ENCODE measurements at regions not wholly inside any gene's neighbourhood (a gene's known extent, or its start where the extent isn't known, plus 50 kb on each side); places are given as distances from the start of the nearest gene placed in this dataset.
"Not testable (repeated sequence)": the region's sequence is repeated elsewhere in the genome, so short reads cannot be mapped to it uniquely, and the experiment has no call there.

GRCh38 chr2:2779727-2780126, 448.7 kb upstream of the MYT1L start:
- no peak for DNase-seq

GRCh38 chr2:2777876-2778275, 446.8 kb upstream of the MYT1L start:
- no peak for DNase-seq

- no peak for DNase-seq
These were observed 446.1 kb upstream of the MYT1L start for GRCh38 chr2:2777213-2777612.

GRCh38 chr2:2775018-2775417, 443.9 kb upstream of the MYT1L start:
- DNase-seq: no peak

GRCh38 chr2:2773692-2774091, 442.6 kb upstream of the MYT1L start:
- no peak for DNase-seq

- not testable (repeated sequence) for DNase-seq
These were observed 442.0 kb upstream of the MYT1L start for GRCh38 chr2:2773080-2773479.

- no peak for DNase-seq
These were observed 440.8 kb upstream of the MYT1L start for GRCh38 chr2:2771721-2772411.

- no peak for DNase-seq
These were observed 438.7 kb upstream of the MYT1L start for GRCh38 chr2:2769481-2770431.

- DNase-seq: no peak
These were observed 437.4 kb upstream of the MYT1L start for GRCh38 chr2:2768476-2768875.

- no peak for DNase-seq
These were observed 436.8 kb upstream of the MYT1L start for GRCh38 chr2:2767837-2768236.

GRCh38 chr2:2765839-2766495, 434.9 kb upstream of the MYT1L start:
- DNase-seq: no peak

GRCh38 chr2:2765176-2765800, 434.2 kb upstream of the MYT1L start:
- DNase-seq: no peak

GRCh38 chr2:2764739-2765138, 433.7 kb upstream of the MYT1L start:
- DNase-seq: no peak

- no peak for DNase-seq
These were observed 432.9 kb upstream of the MYT1L start for GRCh38 chr2:2764001-2764355.

- no peak for DNase-seq
These were observed 432.4 kb upstream of the MYT1L start for GRCh38 chr2:2763351-2764000.

- DNase-seq: no peak
These were observed 431.8 kb upstream of the MYT1L start for GRCh38 chr2:2762913-2763312.

GRCh38 chr2:2762166-2762908, 431.3 kb upstream of the MYT1L start:
- no peak for DNase-seq

- no peak for DNase-seq
These were observed 427.8 kb upstream of the MYT1L start for GRCh38 chr2:2758793-2759367.

- no peak for DNase-seq
These were observed 426.7 kb upstream of the MYT1L start for GRCh38 chr2:2757764-2758163.

- no peak for DNase-seq
These were observed 425.8 kb upstream of the MYT1L start for GRCh38 chr2:2756886-2757285.

GRCh38 chr2:2755990-2756389, 424.9 kb upstream of the MYT1L start:
- DNase-seq: no peak

- no peak for DNase-seq
These were observed 423.9 kb upstream of the MYT1L start for GRCh38 chr2:2754940-2755339.
